ENCODE measurements at regions not wholly inside any gene's neighbourhood (a gene's known extent, or its start where the extent isn't known, plus 50 kb on each side); places are given as distances from the start of the nearest gene placed in this dataset.

GRCh38 chr6:168968228-168968627 is 285.4 kb downstream of the THBS2 start:
- Histone ChIP-seq H3K4me1 (ENCODE audit: control insufficient read depth in 1 of 2, low read depth in 2 of 2) (peaks cover 13 to 38% of the 10 kb centered on the region in 2 donors), H3K9me3 (no peaks in the 10 kb centered on the region), H3K4me3 (no peak overlapping the region), H3K36me3 (no peaks in the 10 kb centered on the region), H3K27ac (peak overlapping the region in 1 of 2 donors; percentile 52), H3K27me3 (replicated peaks; ENCODE audit: insufficient read depth) (no peaks in the 10 kb centered on the region)
- no peak for TF ChIP-seq CTCF (IDR thresholded peaks at IDR 0.05)
- DNase-seq (ENCODE audit: low spot score) (no peak), ATAC-seq (ENCODE audit: insufficient number of reproducible peaks, low FRiP score, low read depth) (no peak)

GRCh38 chr6:168967281-168967925 is 286.2 kb downstream of the THBS2 start:
- DNase-seq (ENCODE audit: low spot score), result no peak
- Histone ChIP-seq H3K27me3 (replicated peaks; ENCODE audit: insufficient read depth) (no peaks in the 10 kb centered on the region), H3K4me3 (no peak overlapping the region), H3K36me3 (no peaks in the 10 kb centered on the region), H3K9me3 (no peaks in the 10 kb centered on the region), H3K27ac (peak overlapping the region; percentile 31 to 52), H3K4me1 (ENCODE audit: control insufficient read depth in 1 of 2, low read depth in 2 of 2) (peaks cover 13 to 38% of the 10 kb centered on the region in 2 donors)
- no peak for ATAC-seq (ENCODE audit: insufficient number of reproducible peaks, low FRiP score, low read depth)
- TF ChIP-seq CTCF (IDR thresholded peaks at IDR 0.05), result no peak

DNA sequence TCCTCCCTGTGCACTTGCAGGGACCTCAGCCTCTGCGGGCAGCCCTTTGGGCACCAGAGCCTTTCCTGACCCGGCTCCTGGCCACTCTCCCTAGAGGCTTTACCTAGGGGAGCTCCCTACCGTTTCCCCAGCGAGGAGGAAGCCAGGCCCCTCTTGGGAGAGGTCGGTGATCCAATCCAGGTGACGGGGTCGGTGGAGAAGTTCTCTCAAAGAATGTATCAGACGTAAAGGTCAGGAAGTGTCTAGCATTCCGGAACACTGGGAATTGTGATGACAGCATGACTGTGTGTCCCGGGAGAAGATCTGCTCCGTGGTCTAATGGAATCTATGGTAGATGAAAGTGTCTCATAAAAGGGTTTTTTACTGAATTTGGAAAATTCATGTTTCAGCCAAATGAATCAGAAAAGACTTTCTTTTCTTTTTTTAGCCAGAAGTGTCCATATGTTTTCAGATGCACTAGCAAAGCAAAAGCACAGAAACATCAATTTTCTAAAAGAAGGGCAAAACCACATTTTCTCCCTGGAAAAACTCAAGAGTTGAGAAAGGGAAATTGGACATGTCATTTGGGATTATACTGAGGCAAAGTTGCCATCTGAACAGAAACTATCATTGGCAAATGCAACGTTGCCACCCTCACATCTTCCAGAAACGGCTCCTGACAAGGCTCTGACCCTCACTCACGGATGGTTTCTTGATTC is 289.4 kb downstream of the THBS2 start:
- Histone ChIP-seq H3K4me1 (ENCODE audit: control insufficient read depth in 1 of 2, low read depth in 2 of 2) (peaks cover 20 to 36% of the 10 kb centered on the region in 2 donors), H3K36me3 (no peaks in the 10 kb centered on the region), H3K27me3 (replicated peaks; ENCODE audit: insufficient read depth) (no peaks in the 10 kb centered on the region), H3K27ac (no peak overlapping the region), H3K9me3 (no peaks in the 10 kb centered on the region), H3K4me3 (no peak overlapping the region)
- no peak for TF ChIP-seq CTCF (IDR thresholded peaks at IDR 0.05)
- no peak for DNase-seq (ENCODE audit: low spot score)
- ATAC-seq (ENCODE audit: insufficient number of reproducible peaks, low FRiP score, low read depth), result no peak

DNA sequence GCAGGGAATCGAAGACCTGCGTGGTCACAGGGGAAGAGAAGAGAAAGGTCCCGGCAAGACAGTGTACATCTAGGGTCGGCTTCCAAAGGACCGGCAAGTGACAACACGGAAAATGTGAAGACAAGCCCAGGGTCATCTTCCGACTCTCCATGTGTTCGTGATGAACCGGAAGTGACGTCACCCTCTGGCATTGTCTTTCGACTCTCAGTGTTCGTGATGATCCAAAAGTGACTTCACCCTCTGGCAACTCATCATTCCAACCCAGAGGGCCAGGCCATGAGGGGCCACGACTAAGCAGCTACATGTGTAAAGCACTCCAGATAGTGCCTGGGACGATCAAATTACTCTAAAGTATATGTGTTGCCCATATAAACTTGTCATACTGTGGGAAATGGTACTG is 290.8 kb downstream of the THBS2 start:
- Histone ChIP-seq H3K27me3 (replicated peaks; ENCODE audit: insufficient read depth) (no peaks in the 10 kb centered on the region), H3K36me3 (no peaks in the 10 kb centered on the region), H3K27ac (no peak overlapping the region), H3K9me3 (no peaks in the 10 kb centered on the region), H3K4me3 (no peak overlapping the region), H3K4me1 (ENCODE audit: control insufficient read depth in 1 of 2, low read depth in 2 of 2) (peaks cover 15 to 27% of the 10 kb centered on the region in 2 donors)
- TF ChIP-seq CTCF (IDR thresholded peaks at IDR 0.05), result no peak
- DNase-seq (ENCODE audit: low spot score), result peak; percentile 9
- ATAC-seq (ENCODE audit: insufficient number of reproducible peaks, low FRiP score, low read depth), result no peak

- DNase-seq (ENCODE audit: low spot score) (no peak), ATAC-seq (ENCODE audit: insufficient number of reproducible peaks, low FRiP score, low read depth) (no peak)
- Histone ChIP-seq H3K27me3 (replicated peaks; ENCODE audit: insufficient read depth) (no peaks in the 10 kb centered on the region), H3K4me1 (ENCODE audit: control insufficient read depth in 1 of 2, low read depth in 2 of 2) (peaks cover 7 to 11% of the 10 kb centered on the region in 2 donors), H3K4me3 (no peak overlapping the region), H3K36me3 (no peaks in the 10 kb centered on the region), H3K27ac (no peak overlapping the region), H3K9me3 (no peaks in the 10 kb centered on the region)
- TF ChIP-seq CTCF (IDR thresholded peaks at IDR 0.05), result no peak
These were observed 292.4 kb downstream of the THBS2 start for GRCh38 chr6:168961264-168961656.

Data from thoracic aorta (tissue), 2 donors.